IMR-90 (cell line): ENCODE measurements at regions not wholly inside any gene's neighbourhood (a gene's known extent, or its start where the extent isn't known, plus 50 kb on each side); places are given as distances from the start of the nearest gene placed in this dataset.

Experiments used
- BHLHE40 ChIP-seq: fragments of 150-350 bp; IDR thresholded peaks from 2 replicates; pipeline ENCODE4 v1.6.1; 2016; ENCODE audit warnings: mild to moderate bottlenecking, low read depth, low read length
- CHD1 ChIP-seq: IDR thresholded peaks from 2 replicates; pipeline ENCODE4 v1.6.1; 2012; ENCODE audit warnings: low read depth, low read length, improper control_type of control experiment
- NFE2L2 ChIP-seq: fragments of 150-350 bp; IDR thresholded peaks from 2 replicates; pipeline ENCODE4 v1.6.1; 2016; ENCODE audit warnings: low read depth, mild to moderate bottlenecking, low read length
- POLR2A ChIP-seq: IDR thresholded peaks from 2 replicates; pipeline ENCODE4 v1.6.1; 2012; ENCODE audit warnings: mild to moderate bottlenecking, low read depth, low read length
- RFX5 ChIP-seq: IDR thresholded peaks from 2 replicates; pipeline ENCODE4 v1.8.0; 2012; ENCODE audit warnings: low read depth, mild to moderate bottlenecking, low read length, moderate library complexity
- SMC3 ChIP-seq: fragments of 150-350 bp; IDR thresholded peaks from 2 replicates; pipeline ENCODE4 v1.6.1; 2016; ENCODE audit warnings: low read depth, mild to moderate bottlenecking, antibody characterized with exemption, low read length, moderate library complexity
- TF ChIP-seq, protein P1 (sequence below): conservative IDR thresholded peaks from 2 replicates; pipeline ENCODE4 v1.5.1; 2012; ENCODE audit warnings: mild to moderate bottlenecking, low read depth, low read length, improper control_type of control experiment
- TF ChIP-seq, protein P2 (sequence below): fragments of 150-350 bp; IDR thresholded peaks from 2 replicates; pipeline ENCODE4 v1.6.1; 2017; ENCODE audit warnings: mild to moderate bottlenecking, antibody characterized with exemption, low read length, low read depth
- TF ChIP-seq, protein P3 (sequence below): fragments of 150-350 bp; IDR thresholded peaks from 2 replicates; pipeline ENCODE4 v1.6.1; 2016; ENCODE audit warnings: low read depth, mild to moderate bottlenecking, low read length, moderate library complexity, borderline replicate concordance

DNA sequence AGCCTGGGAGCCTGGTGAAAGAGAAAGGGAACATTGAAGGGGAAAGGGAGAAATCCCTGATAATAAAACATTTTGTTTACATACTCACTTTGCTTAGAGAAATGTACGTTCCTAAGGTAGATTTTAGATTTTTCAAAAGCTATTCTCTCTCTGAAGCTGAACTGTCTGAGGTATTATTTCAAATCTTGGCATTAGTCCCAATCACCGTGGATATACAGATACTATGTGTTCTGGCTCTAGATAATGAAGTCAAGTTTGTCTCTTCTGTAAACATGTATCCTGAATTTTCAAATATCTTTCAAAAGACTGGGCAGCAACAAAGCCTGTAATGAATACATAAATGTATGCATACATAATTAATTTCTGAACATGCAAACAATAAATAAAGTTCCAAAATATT lies 1104.2 kb upstream of the FAM98A start:
- TF ChIP-seq, protein P1, sequence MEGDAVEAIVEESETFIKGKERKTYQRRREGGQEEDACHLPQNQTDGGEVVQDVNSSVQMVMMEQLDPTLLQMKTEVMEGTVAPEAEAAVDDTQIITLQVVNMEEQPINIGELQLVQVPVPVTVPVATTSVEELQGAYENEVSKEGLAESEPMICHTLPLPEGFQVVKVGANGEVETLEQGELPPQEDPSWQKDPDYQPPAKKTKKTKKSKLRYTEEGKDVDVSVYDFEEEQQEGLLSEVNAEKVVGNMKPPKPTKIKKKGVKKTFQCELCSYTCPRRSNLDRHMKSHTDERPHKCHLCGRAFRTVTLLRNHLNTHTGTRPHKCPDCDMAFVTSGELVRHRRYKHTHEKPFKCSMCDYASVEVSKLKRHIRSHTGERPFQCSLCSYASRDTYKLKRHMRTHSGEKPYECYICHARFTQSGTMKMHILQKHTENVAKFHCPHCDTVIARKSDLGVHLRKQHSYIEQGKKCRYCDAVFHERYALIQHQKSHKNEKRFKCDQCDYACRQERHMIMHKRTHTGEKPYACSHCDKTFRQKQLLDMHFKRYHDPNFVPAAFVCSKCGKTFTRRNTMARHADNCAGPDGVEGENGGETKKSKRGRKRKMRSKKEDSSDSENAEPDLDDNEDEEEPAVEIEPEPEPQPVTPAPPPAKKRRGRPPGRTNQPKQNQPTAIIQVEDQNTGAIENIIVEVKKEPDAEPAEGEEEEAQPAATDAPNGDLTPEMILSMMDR = no peak
- TF ChIP-seq, protein P2, sequence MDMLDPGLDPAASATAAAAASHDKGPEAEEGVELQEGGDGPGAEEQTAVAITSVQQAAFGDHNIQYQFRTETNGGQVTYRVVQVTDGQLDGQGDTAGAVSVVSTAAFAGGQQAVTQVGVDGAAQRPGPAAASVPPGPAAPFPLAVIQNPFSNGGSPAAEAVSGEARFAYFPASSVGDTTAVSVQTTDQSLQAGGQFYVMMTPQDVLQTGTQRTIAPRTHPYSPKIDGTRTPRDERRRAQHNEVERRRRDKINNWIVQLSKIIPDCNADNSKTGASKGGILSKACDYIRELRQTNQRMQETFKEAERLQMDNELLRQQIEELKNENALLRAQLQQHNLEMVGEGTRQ = no peak
- no peak for TF ChIP-seq CHD1
- TF ChIP-seq RFX5 = no peak
- no peak for TF ChIP-seq POLR2A
- no peak for TF ChIP-seq SMC3
- TF ChIP-seq, protein P3, sequence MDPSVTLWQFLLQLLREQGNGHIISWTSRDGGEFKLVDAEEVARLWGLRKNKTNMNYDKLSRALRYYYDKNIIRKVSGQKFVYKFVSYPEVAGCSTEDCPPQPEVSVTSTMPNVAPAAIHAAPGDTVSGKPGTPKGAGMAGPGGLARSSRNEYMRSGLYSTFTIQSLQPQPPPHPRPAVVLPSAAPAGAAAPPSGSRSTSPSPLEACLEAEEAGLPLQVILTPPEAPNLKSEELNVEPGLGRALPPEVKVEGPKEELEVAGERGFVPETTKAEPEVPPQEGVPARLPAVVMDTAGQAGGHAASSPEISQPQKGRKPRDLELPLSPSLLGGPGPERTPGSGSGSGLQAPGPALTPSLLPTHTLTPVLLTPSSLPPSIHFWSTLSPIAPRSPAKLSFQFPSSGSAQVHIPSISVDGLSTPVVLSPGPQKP = no peak
- TF ChIP-seq BHLHE40 = no peak
- TF ChIP-seq NFE2L2 = no peak
